CD4-positive, alpha-beta T cell (primary cell): ENCODE measurements at regions not wholly inside any gene's neighbourhood (a gene's known extent, or its start where the extent isn't known, plus 50 kb on each side); places are given as distances from the start of the nearest gene placed in this dataset.
"Not testable (repeated sequence)": the region's sequence is repeated elsewhere in the genome, so short reads cannot be mapped to it uniquely, and the experiment has no call there.

Experiments used
- ATAC-seq: fragments of 200-7000 bp; cut with Tn5 transposase; one replicate; pipeline ENCODE4 v1.10.0; 2022; ENCODE audit warnings: mild to moderate bottlenecking; ENCODE audit not compliant: poor library complexity
- CTCF ChIA-PET: fragments of 350-600 bp; sonication (Branson Sonifier 250); formaldehyde crosslinking; loops from one replicate; lab custom pipeline; 2021; ENCODE audit warnings: antibody characterized with exemption, inconsistent platforms; lab: Charles Lee
- POLR2A ChIA-PET: fragments of 350-600 bp; sonication (Branson Sonifier 250); formaldehyde crosslinking; loops from one replicate; lab custom pipeline; 2021; ENCODE audit warnings: antibody characterized with exemption, inconsistent platforms; lab: Charles Lee
- DNase-seq, 14 experiments: peaks; one replicate each; pipeline ENCODE4 v3.0.0-alpha.2; 2013 to 2020; ENCODE audit warnings: mixed read lengths in 2 of 14
- H3K27ac ChIP-seq, 2 donors: one replicate each; pipeline versions ENCODE4 v1.5.1 to v1.7.0; 2013; ENCODE audit warnings: low read length in 2 of 2, low read depth in 1 of 2, mild to moderate bottlenecking in 1 of 2
- H3K27me3 ChIP-seq, 2 experiments: 1 replicate in 1 of 2; 2 replicates in 1 of 2; pipeline versions ENCODE4 v1.6.1 to v1.7.0; 2013; ENCODE audit warnings: low read length in 2 of 2, control low read depth in 1 of 2, mild to moderate bottlenecking in 1 of 2, moderate library complexity in 1 of 2; ENCODE audit not compliant: insufficient read depth in 2 of 2, control insufficient read depth in 1 of 2
- H3K36me3 ChIP-seq: one replicate; pipeline ENCODE4 v1.6.1; 2013; ENCODE audit warnings: low read length, control low read depth; ENCODE audit not compliant: insufficient read depth
- H3K4me1 ChIP-seq: one replicate; pipeline ENCODE4 v1.6.1; 2013; ENCODE audit warnings: low read length, control low read depth; ENCODE audit not compliant: insufficient read depth
- H3K4me3 ChIP-seq: one replicate; pipeline ENCODE4 v1.5.1; 2013; ENCODE audit warnings: mild to moderate bottlenecking, low read length, moderate library complexity
- H3K9me3 ChIP-seq, 2 experiments: 1 replicate in 1 of 2; 2 replicates in 1 of 2; pipeline versions ENCODE4 v1.6.1 to v1.7.0; 2013; ENCODE audit warnings: low read length in 2 of 2, mild to moderate bottlenecking in 2 of 2, control low read depth in 1 of 2, moderate library complexity in 1 of 2; ENCODE audit not compliant: control insufficient read depth in 1 of 2, insufficient read depth in 1 of 2
- H3K27ac Mint-ChIP-seq: one replicate; pipeline ENCODE4 v1.8.0; 2020; ENCODE audit warnings: mixed read lengths
- H3K27me3 Mint-ChIP-seq: one replicate; pipeline ENCODE4 v1.8.0; 2021; ENCODE audit warnings: mixed read lengths
- H3K36me3 Mint-ChIP-seq: one replicate; pipeline ENCODE4 v1.8.0; 2021; ENCODE audit warnings: low read depth, mixed read lengths
- H3K4me1 Mint-ChIP-seq: one replicate; pipeline ENCODE4 v1.8.0; 2021; ENCODE audit warnings: low read depth, mixed read lengths
- H3K4me3 Mint-ChIP-seq: one replicate; pipeline ENCODE4 v1.8.0; 2020; ENCODE audit warnings: mild to moderate bottlenecking, mixed read lengths
- H3K9me3 Mint-ChIP-seq: one replicate; pipeline ENCODE4 v1.8.0; 2020; ENCODE audit warnings: mixed read lengths
- intact Hi-C, 2 experiments: fragments of 100-400 bp; cut with DNase I in 1 of 2; cut with micrococcal nuclease in 1 of 2; formaldehyde crosslinking; loops; one replicate each; pipeline versions ENCODE4 v1.15.1 to v1.9.0; 2023 to 2025; cut with DNase I, micrococcal nuclease
- TF ChIP-seq, protein P1 (sequence below): fragments of 200-600 bp; IDR thresholded peaks from one replicate; pipeline ENCODE4 v1.8.0; 2022; ENCODE audit warnings: antibody characterized with exemption, mild to moderate bottlenecking

- Histone ChIP-seq H3K27ac (no peak overlapping the region), H3K27me3 (peaks cover 0 to 3% of the 10 kb centered on the region in 2 experiments), H3K4me3 (no peak overlapping the region), H3K36me3 (no peaks in the 10 kb centered on the region), H3K4me1 (no peaks in the 10 kb centered on the region), H3K9me3 (peaks cover 0 to 30% of the 10 kb centered on the region in 2 experiments)
- TF ChIP-seq, protein P1, sequence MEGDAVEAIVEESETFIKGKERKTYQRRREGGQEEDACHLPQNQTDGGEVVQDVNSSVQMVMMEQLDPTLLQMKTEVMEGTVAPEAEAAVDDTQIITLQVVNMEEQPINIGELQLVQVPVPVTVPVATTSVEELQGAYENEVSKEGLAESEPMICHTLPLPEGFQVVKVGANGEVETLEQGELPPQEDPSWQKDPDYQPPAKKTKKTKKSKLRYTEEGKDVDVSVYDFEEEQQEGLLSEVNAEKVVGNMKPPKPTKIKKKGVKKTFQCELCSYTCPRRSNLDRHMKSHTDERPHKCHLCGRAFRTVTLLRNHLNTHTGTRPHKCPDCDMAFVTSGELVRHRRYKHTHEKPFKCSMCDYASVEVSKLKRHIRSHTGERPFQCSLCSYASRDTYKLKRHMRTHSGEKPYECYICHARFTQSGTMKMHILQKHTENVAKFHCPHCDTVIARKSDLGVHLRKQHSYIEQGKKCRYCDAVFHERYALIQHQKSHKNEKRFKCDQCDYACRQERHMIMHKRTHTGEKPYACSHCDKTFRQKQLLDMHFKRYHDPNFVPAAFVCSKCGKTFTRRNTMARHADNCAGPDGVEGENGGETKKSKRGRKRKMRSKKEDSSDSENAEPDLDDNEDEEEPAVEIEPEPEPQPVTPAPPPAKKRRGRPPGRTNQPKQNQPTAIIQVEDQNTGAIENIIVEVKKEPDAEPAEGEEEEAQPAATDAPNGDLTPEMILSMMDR, result no peak
- POLR2A ChIA-PET, result no interaction called here
- peaks cover 16% of the 10 kb centered on the region for H3K9me3 Mint-ChIP-seq
- no peak for DNase-seq
- H3K4me1 Mint-ChIP-seq, result no peaks in the 10 kb centered on the region
- H3K36me3 Mint-ChIP-seq, result no peaks in the 10 kb centered on the region
- CTCF ChIA-PET, result no interaction called here
- no peak overlapping the region for H3K4me3 Mint-ChIP-seq
- intact Hi-C loops, result no loop called here
- no peak for ATAC-seq
- peaks cover 8% of the 10 kb centered on the region for H3K27me3 Mint-ChIP-seq
- no peak overlapping the region for H3K27ac Mint-ChIP-seq
Measured at GRCh38 chr16:87153326-87153725, 163.9 kb downstream of the C16orf95 start.

DNA sequence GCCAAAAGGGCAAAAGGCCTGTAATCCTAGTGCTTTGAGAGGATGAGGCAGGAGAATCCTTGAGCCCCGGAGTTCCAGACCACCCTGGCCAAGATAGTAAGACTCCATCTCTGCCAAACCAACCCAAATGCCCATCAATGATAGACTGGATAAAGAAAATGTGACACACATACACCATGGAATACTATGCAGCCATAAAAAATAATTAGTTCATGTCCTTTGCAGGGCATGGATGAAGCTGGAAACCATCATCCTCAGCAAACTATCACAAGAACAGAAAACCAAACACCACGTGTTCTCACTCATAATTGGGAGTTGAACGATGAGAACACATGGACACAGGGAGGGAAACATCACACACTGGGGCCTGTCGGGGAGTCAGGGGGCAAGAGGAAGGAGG is 161.9 kb downstream of the C16orf95 start:
- POLR2A ChIA-PET, H3K36me3 Mint-ChIP-seq: not testable (repeated sequence)
- peaks cover 0 to 19% of the 10 kb centered on the region in 2 experiments for H3K9me3 ChIP-seq

GRCh38 chr16:87156195-87156594 is 161.0 kb downstream of the C16orf95 start:
- H3K27ac Mint-ChIP-seq, result no peak overlapping the region
- intact Hi-C loops, result no loop called here
- ChIA-PET CTCF (no interaction called here), POLR2A (no interaction called here)
- H3K4me1 Mint-ChIP-seq, result no peaks in the 10 kb centered on the region
- no peak overlapping the region for H3K4me3 Mint-ChIP-seq
- H3K27ac ChIP-seq, result no peak overlapping the region
- H3K36me3 Mint-ChIP-seq, result no peaks in the 10 kb centered on the region
- peaks cover 0 to 16% of the 10 kb centered on the region in 2 experiments for H3K9me3 ChIP-seq
- peaks cover 0 to 3% of the 10 kb centered on the region in 2 experiments for H3K27me3 ChIP-seq
- TF ChIP-seq, protein P1, result no peak
- H3K4me1 ChIP-seq, result no peaks in the 10 kb centered on the region
- no peaks in the 10 kb centered on the region for H3K36me3 ChIP-seq
- peaks cover 5% of the 10 kb centered on the region for H3K9me3 Mint-ChIP-seq
- DNase-seq (no peak), ATAC-seq (no peak)
- no peak overlapping the region for H3K4me3 ChIP-seq
- peaks cover 12% of the 10 kb centered on the region for H3K27me3 Mint-ChIP-seq

More for the DNA sequence above, 161.9 kb downstream of the C16orf95 start:
- H3K27me3 ChIP-seq, H3K36me3 ChIP-seq, H3K4me3 Mint-ChIP-seq, CTCF ChIA-PET, H3K27ac Mint-ChIP-seq, H3K4me1 ChIP-seq, H3K9me3 Mint-ChIP-seq, ATAC-seq, H3K4me3 ChIP-seq, intact Hi-C loops, DNase-seq, H3K4me1 Mint-ChIP-seq, H3K27ac ChIP-seq: not testable (repeated sequence)
- peaks cover 12% of the 10 kb centered on the region for H3K27me3 Mint-ChIP-seq

GRCh38 chr16:87160234-87160636 is 157.0 kb downstream of the C16orf95 start:
- Histone ChIP-seq H3K27me3 (no peaks in the 10 kb centered on the region), H3K27ac (no peak overlapping the region), H3K4me1 (no peaks in the 10 kb centered on the region), H3K36me3 (no peaks in the 10 kb centered on the region), H3K9me3 (no peaks in the 10 kb centered on the region), H3K4me3 (no peak overlapping the region)
- POLR2A ChIA-PET, result no interaction called here
- TF ChIP-seq, protein P1, result no peak
- no peak overlapping the region for H3K27ac Mint-ChIP-seq
- no peak overlapping the region for H3K4me3 Mint-ChIP-seq
- CTCF ChIA-PET, result no interaction called here
- peaks cover 12% of the 10 kb centered on the region for H3K27me3 Mint-ChIP-seq
- H3K4me1 Mint-ChIP-seq, result no peaks in the 10 kb centered on the region
- no peaks in the 10 kb centered on the region for H3K9me3 Mint-ChIP-seq
- intact Hi-C loops, result no loop called here
- no peak for DNase-seq
- ATAC-seq, result no peak
- H3K36me3 Mint-ChIP-seq, result no peaks in the 10 kb centered on the region
